ENCODE measurements at regions not wholly inside any gene's neighbourhood (a gene's known extent, or its start where the extent isn't known, plus 50 kb on each side); places are given as distances from the start of the nearest gene placed in this dataset.

DNA sequence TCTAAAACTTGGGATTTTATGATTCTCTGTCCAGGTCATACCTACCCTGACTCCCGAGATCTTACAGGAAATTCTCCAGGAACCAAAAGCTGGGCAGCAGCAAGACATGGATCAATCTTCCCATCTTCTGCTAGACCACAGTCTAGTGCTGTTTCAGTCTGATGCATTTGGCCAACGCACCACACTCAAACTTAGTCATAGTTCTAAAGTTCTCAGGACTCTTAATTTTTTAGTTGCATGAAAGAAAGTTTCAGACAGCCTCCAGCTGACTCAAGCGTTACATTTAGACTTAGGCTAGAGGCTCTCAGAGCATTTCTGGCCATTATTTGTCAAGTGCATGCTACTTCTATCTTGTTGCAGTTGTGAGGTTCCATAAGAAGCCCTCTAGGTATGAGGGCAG lies 230.1 kb upstream of the CCDC150 start:
- TF ChIP-seq EZH2 (IDR thresholded peaks at IDR 0.05) = no peak
- TF ChIP-seq, protein P1, sequence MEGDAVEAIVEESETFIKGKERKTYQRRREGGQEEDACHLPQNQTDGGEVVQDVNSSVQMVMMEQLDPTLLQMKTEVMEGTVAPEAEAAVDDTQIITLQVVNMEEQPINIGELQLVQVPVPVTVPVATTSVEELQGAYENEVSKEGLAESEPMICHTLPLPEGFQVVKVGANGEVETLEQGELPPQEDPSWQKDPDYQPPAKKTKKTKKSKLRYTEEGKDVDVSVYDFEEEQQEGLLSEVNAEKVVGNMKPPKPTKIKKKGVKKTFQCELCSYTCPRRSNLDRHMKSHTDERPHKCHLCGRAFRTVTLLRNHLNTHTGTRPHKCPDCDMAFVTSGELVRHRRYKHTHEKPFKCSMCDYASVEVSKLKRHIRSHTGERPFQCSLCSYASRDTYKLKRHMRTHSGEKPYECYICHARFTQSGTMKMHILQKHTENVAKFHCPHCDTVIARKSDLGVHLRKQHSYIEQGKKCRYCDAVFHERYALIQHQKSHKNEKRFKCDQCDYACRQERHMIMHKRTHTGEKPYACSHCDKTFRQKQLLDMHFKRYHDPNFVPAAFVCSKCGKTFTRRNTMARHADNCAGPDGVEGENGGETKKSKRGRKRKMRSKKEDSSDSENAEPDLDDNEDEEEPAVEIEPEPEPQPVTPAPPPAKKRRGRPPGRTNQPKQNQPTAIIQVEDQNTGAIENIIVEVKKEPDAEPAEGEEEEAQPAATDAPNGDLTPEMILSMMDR (IDR thresholded peaks at IDR 0.05) = no peak
